Thoracic aorta (tissue), 2 donors: ENCODE measurements at regions not wholly inside any gene's neighbourhood (a gene's known extent, or its start where the extent isn't known, plus 50 kb on each side); places are given as distances from the start of the nearest gene placed in this dataset.
"Not testable (repeated sequence)": the region's sequence is repeated elsewhere in the genome, so short reads cannot be mapped to it uniquely, and the experiment has no call there.

Source experiments
- ATAC-seq: fragments of 150-250 bp; one replicate; pipeline ENCODE4 v1.8.0; 2017; ENCODE audit warnings: low read depth; ENCODE audit not compliant: insufficient number of reproducible peaks, low FRiP score
- DNase-seq: peaks from one replicate; pipeline ENCODE4 v3.0.0-alpha.2; 2020; ENCODE audit warnings: low spot score
- H3K27ac ChIP-seq, 2 donors: fragments of 200-600 bp; sonication (generic); 1 replicate in 1 of 2; 2 replicates in 1 of 2; pipeline ENCODE4 v1.5.1; 2016; ENCODE audit warnings: mild to moderate bottlenecking in 2 of 2, moderate library complexity in 2 of 2
- H3K27me3 ChIP-seq: fragments of 200-600 bp; sonication (generic); replicated peaks from 2 replicates; pipeline ENCODE4 v1.6.0; 2016; ENCODE audit warnings: mild to moderate bottlenecking; ENCODE audit not compliant: insufficient read depth
- H3K36me3 ChIP-seq: fragments of 200-600 bp; sonication (generic); one replicate; pipeline ENCODE4 v1.5.1; 2016
- H3K4me1 ChIP-seq, 2 donors: fragments of 200-600 bp; sonication (generic); 1 replicate in 1 of 2; 2 replicates in 1 of 2; pipeline versions ENCODE4 v1.5.1 to v1.6.0; 2016; ENCODE audit warnings: low read depth in 2 of 2, mild to moderate bottlenecking in 1 of 2; ENCODE audit not compliant: control insufficient read depth in 1 of 2
- H3K4me3 ChIP-seq: fragments of 200-600 bp; sonication (generic); 2 replicates; pipeline ENCODE4 v1.5.1; 2016; ENCODE audit warnings: mild to moderate bottlenecking
- H3K9me3 ChIP-seq: fragments of 200-600 bp; sonication (generic); 2 replicates; pipeline ENCODE4 v1.5.1; 2016
- TF ChIP-seq, protein P1 (sequence below): fragments of 200-600 bp; sonication (generic); IDR thresholded peaks from one replicate; pipeline ENCODE4 v1.5.1; 2019; ENCODE audit warnings: antibody characterized with exemption

DNA sequence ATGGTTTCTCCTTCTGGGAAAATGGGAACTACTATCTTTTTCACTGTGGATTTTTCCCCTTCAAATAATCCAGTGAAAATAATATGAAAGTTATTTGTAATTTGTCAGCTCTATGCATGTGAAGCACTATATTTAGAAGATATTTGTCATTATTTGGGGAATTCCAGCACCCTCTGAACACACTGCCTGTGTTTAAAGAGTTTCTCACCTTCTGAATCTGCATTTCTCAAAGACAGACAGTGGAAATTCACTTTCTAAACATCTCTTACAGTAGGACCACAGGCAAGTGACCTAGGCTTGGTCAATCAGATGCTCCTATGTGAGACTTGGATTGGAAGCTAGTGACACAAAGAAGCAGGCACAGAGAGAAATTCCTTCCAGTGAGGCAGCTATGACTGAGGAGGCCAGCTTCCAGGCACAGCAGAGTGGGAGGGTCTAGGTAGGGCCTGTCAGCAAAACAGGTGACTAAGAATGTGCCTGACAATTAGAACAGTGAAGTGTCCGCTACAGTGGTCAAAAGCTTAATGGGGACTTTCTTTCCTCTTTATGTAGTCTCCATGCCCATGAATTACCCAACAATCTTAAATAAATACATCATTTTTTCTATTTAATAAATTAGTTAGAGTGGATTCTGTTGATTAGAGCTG, 167.2 kb downstream of the HMHB1 start:
- H3K27ac ChIP-seq = no peak overlapping the region

DNA sequence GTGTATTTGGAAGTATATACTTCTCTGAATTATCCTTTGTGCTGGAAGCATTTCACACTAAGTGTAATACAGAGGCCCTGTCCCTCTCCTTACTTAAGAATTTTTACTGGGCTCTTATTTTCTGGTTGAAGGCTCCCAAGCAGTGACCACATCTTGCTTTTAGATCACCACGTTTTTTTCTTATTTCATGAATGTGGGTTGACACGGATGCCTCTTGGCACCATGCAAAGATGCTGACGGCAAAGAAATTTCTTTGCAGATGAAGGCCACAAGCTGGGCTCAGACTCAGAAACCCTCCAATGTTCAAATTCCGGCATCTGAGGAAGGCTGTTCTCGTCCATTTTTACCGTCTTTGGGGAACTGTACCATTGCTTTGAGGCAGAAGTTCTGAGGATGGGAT, 168.5 kb downstream of the HMHB1 start:
- TF ChIP-seq, protein P1, sequence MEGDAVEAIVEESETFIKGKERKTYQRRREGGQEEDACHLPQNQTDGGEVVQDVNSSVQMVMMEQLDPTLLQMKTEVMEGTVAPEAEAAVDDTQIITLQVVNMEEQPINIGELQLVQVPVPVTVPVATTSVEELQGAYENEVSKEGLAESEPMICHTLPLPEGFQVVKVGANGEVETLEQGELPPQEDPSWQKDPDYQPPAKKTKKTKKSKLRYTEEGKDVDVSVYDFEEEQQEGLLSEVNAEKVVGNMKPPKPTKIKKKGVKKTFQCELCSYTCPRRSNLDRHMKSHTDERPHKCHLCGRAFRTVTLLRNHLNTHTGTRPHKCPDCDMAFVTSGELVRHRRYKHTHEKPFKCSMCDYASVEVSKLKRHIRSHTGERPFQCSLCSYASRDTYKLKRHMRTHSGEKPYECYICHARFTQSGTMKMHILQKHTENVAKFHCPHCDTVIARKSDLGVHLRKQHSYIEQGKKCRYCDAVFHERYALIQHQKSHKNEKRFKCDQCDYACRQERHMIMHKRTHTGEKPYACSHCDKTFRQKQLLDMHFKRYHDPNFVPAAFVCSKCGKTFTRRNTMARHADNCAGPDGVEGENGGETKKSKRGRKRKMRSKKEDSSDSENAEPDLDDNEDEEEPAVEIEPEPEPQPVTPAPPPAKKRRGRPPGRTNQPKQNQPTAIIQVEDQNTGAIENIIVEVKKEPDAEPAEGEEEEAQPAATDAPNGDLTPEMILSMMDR = no peak
- no peaks in the 10 kb centered on the region for H3K9me3 ChIP-seq
- H3K36me3 ChIP-seq = no peaks in the 10 kb centered on the region
- ATAC-seq (no peak), DNase-seq (no peak)
- H3K27ac ChIP-seq = no peak overlapping the region
- H3K4me1 ChIP-seq = no peaks in the 10 kb centered on the region
- no peaks in the 10 kb centered on the region for H3K27me3 ChIP-seq
- H3K4me3 ChIP-seq = no peak overlapping the region

More for the DNA sequence above, 167.2 kb downstream of the HMHB1 start:
- H3K36me3 ChIP-seq = no peaks in the 10 kb centered on the region
- DNase-seq (no peak), ATAC-seq (no peak)
- no peaks in the 10 kb centered on the region for H3K9me3 ChIP-seq
- H3K4me3 ChIP-seq = no peak overlapping the region
- H3K27me3 ChIP-seq = no peaks in the 10 kb centered on the region
- TF ChIP-seq, protein P1 = no peak
- no peaks in the 10 kb centered on the region for H3K4me1 ChIP-seq

DNA sequence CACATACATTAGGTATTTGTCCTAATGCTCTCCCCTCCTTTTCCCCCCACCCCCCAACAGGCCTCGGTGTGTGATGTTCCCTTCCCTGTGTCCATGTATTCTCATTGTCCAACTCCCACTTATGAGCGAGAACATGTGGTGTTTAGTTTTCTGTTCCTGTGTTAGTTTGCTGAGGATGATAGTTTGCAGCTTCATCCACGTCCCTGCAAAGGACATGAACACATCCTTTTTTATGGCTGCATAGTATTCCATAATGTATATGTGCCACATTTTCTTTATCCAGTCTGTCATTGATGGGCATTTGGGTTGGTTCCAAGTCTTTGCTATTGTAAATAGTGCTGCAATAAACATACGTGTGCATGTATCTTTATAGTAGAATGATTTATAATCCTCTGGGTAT, 171.0 kb downstream of the HMHB1 start:
- H3K9me3 ChIP-seq, ATAC-seq, H3K27me3 ChIP-seq, H3K4me3 ChIP-seq, H3K27ac ChIP-seq, H3K36me3 ChIP-seq, DNase-seq: not testable (repeated sequence)
- H3K4me1 ChIP-seq = peaks cover 9 to 17% of the 10 kb centered on the region in 2 donors

DNA sequence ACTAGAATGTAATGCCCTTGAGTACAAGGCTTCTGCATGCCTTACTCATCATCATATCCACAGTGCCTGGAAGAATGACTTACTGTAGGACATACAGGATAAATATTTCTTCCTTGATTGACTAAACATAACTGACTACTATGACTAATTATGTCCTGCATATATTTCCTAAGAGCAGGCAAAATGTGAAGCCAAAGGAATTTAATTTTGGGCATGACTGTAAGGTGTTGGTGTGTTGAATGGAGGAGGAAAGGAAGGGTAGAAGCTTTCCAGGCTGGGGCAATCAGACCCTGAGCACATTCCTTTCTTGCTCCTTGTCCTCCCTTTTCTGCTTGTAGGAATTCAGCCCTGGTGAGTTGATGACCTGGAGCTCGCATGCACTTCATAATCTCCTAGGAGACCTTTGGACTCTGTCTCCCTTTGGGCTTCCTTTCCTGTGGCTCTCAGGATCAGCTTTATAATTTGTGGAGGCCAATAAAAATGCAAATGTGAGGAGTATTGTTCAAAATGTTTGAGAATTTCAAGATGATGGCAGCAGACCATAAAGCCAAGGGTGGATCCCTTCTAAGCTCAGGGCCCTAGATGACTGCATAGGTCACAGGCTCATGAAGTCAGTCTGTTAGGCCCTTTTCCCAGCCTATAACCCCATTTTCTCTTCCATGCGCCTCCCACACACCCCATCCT, 174.0 kb downstream of the HMHB1 start:
- TF ChIP-seq, protein P1 = no peak
- DNase-seq (no peak), ATAC-seq (no peak)
- peaks cover 9 to 17% of the 10 kb centered on the region in 2 donors for H3K4me1 ChIP-seq
- H3K9me3 ChIP-seq = no peaks in the 10 kb centered on the region
- no peak overlapping the region for H3K4me3 ChIP-seq
- no peaks in the 10 kb centered on the region for H3K27me3 ChIP-seq
- H3K36me3 ChIP-seq = no peaks in the 10 kb centered on the region
- peak overlapping the region; percentile 33 to 43 for H3K27ac ChIP-seq

DNA sequence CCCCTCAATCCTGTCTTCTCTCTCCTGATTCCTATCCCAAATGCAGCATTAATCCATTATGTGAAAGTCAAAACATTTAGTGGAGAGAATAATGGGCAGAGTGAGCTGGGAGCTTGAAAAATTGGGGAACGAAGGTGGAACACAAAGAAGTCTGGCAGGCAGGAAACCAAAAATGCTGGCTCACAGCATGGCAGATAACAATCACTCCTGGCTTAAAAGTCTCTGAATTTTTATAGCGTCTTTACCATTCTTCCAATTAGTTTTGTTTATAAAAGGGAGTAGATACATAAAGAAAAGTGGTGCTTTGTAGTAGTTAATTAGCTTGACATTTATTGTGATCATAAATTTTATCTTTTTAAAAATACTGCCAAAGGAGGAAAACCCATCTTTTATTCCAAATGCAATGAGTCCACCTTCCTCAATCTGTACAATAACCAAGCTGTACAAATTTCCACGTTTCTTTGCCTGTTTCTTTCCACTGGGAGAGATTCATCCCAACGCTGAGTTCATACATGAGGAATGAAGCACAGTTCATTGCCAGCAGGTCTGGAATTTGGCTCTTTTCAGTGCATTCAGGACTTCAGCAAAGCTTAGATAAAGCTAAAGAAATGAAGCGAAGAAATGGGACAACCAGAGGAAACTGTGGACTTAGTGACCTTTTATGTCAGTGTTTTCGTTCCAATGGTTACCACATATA, 174.7 kb downstream of the HMHB1 start:
- ATAC-seq = no peak
- H3K36me3 ChIP-seq = no peaks in the 10 kb centered on the region
- no peaks in the 10 kb centered on the region for H3K9me3 ChIP-seq
- TF ChIP-seq, protein P1 = no peak
- peaks cover 9 to 17% of the 10 kb centered on the region in 2 donors for H3K4me1 ChIP-seq
- no peak for DNase-seq
- H3K27me3 ChIP-seq = no peaks in the 10 kb centered on the region
- H3K27ac ChIP-seq = peak overlapping the region; percentile 33 to 43
- no peak overlapping the region for H3K4me3 ChIP-seq
